ENCODE measurements at regions not wholly inside any gene's neighbourhood (a gene's known extent, or its start where the extent isn't known, plus 50 kb on each side); places are given as distances from the start of the nearest gene placed in this dataset.
A peak's percentile ranks its signal among the peaks of the same experiment; 100 is the strongest.
"Not testable (repeated sequence)": the region's sequence is repeated elsewhere in the genome, so short reads cannot be mapped to it uniquely, and the experiment has no call there.

GRCh38 chr3:181324516-181324915 is 335.0 kb upstream of the DNAJC19 start:
- not testable (repeated sequence) for DNase-seq

DNA sequence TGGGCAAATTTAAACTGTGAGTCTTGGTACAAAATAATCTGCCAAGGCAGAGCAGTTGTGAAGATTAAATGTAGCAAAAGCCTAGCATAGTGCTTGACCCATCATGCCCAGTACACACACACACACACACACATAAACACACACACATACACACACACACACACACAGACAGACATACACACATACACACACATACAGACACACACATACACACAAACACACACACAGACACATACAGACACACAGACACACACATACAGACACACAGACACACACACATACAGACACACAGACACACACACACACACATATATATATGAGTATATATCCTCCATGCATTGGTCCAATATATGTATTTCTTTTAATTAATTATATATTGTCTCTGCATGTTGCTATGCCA is 328.8 kb upstream of the DNAJC19 start:
- no peak for DNase-seq

GRCh38 chr3:181317508-181317907 is 328.0 kb upstream of the DNAJC19 start:
- DNase-seq, result no peak

DNA sequence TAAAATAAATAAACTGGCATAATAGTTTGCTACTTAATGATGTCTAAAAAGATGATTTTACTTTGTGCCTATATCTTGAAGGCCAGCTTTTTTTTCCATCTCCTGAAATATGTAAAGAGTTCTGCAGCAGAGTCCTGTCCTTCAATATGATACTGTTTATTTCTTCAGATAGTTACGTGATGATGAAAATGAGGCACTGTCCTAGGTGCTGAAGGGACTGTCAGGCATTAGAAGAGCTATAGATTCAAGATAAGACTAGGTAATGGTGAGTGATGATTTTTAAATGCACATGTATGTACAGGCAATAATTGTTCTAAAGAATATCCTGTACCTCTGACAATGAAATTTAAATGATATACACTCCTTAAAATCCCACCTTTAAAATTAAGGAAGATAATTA is 326.9 kb upstream of the DNAJC19 start:
- no peak for DNase-seq

- no peak for DNase-seq
Measured at GRCh38 chr3:181313335-181313734, 323.8 kb upstream of the DNAJC19 start.

DNA sequence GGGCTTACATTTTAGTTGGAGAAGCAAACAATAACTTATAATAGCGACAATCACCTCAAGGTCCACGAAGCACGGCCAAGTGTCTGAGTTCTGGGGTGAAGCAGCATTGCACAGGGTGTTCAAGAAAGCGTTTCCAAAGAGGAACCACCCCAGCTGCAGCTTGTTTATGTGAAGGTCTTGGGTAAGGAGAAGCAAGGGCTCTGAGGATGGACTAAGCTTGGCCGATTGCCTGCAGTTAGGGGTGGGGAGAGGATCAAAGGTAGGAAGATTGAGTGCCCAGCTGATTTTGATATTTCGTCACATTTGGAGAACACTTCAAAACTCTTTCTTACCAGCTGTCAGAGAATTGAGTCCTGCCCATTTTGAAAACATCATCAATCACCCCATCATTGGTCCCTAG is 321.6 kb upstream of the DNAJC19 start:
- no peak for DNase-seq

DNA sequence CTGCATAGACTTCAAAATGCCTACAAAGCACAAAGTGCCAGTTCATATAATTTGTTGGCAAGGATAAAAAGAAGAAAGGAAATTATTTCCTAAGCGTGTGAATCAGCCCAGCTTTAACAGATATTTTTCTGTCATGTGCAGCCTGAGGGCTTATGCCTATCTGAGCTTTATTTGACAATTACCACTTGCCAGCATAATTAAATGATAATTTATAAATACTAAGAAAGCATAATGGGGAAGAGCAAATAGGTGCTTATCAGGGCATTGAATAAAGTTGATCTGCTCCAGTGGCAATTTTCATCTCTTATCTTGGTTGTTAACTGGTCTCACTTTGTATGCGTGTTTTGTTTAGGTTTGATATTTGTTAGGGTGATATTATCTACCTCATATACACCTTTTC is 313.4 kb upstream of the DNAJC19 start:
- DNase-seq, result no peak

DNA sequence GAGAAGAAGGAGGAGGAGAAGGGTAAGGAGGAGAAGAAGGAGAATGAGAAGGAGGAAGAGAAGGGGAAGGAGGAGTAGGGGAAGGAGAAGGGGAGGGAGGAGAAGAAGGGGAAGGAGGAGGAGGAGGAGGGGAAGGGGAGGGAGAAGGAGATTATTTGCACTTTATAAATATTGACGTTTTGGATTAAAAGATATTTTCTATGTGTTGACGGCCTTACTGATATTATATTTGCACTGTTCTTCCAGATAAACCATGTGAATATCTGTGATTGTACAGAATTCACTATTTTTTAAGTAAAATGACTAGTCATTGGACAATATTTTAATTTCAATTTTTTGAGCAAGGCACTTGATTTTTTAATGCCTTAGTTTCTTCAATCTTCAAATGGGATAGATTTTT is 310.5 kb upstream of the DNAJC19 start:
- DNase-seq, result no peak

- DNase-seq, result no peak
Measured at GRCh38 chr3:181298421-181298820, 308.9 kb upstream of the DNAJC19 start.

DNA sequence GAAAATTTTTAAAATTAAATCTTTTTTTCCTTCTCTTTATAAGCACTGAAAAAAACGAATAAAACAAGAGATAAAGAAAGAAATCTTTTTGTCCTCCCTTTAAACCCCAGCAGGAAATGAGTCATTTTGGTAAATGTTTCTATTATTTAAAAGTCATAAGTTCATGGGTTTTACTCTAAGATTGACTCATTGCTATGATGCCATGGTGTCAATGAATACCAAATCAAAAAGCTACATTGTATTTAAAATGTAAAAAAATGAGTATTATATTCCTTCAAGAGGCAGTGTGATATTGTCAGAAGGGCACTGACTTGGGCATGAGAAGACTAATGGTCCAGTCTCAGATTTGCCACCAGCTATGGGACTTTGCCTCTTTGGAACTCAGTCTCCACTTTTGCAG is 303.4 kb upstream of the DNAJC19 start:
- DNase-seq, result no peak

GRCh38 chr3:181290941-181291340 is 301.4 kb upstream of the DNAJC19 start:
- DNase-seq, result no peak

DNA sequence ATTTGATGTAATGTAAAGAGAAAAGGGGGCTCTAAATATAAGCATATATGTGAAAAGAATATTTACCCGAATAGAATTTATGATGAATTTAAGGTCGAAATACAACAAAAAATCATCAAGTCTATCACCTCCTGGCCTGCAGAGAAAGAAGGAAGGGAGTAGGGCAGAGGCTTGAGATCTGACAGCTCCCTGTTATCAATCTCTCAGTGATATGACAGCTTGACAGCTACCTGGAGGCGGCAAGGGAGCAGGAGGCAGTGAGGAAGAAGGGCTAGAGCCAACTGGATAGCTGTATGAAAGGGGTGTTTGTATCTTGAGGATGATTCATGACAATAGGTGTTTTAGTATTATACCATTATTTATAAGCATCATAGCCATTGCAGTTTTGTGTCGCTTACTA is 299.8 kb upstream of the DNAJC19 start:
- no peak for DNase-seq

DNA sequence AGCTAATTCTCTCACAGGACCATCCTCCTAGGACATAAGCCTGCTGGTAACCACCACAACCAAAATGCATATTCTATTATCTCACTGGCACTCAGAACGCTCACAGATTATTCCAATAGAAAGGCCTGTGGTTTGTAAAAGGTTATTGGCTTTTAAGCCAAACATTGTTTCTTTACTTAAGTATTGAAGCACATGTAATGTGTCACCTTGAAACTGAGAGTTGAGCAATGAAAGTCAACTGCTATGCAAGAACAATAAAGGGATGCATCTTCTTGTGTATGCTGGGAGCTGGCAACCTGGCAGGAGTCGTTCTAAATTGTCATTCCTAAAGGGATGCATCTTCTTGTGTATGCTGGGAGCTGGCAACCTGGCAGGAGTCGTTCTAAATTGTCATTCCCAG is 298.6 kb upstream of the DNAJC19 start:
- DNase-seq, result no peak

DNA sequence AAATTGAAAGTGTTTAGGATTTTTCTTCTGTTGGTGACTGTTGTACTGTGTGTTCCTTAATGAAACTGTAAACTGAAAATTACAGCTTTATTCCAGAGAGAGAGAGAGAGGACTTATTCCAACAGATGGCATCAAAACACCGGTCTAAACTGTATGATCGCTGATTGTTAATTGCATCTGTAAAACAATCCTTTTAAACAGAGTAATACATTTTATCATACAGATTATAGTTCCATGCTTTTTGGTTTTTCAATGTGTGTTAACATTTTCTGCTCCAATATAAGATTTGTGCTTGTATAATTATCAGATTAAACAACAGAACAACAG is 289.7 kb upstream of the DNAJC19 start:
- no peak for DNase-seq

- peak; percentile 3 for DNase-seq
Measured at GRCh38 chr3:181278468-181279238, 289.1 kb upstream of the DNAJC19 start.

DNA sequence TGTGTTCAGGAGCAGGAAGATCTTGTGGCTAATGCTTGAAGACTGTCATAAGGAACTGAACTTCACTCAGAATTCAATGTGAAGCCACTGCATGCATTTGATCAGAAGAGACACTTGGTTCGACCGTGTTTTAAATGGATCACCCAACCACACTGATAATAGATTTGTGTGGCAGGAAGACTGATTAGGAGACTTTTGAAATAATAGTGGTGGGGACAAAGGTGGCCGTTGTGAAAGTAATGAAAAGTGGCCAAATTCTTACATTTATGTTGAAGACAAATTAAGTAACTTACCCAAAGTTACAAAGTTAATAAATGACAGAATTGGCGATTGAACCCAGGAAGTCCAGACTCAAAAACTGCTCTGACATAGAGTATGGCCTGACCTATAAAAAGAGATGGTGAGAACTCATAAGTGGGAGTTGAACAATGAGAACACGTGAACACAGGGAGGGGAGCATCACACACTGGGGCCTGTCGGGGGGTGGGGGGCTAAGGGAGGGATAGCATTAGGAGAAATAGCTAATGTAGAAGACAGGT is 286.9 kb upstream of the DNAJC19 start:
- DNase-seq, result no peak

GRCh38 chr3:181274025-181274424 is 284.5 kb upstream of the DNAJC19 start:
- no peak for DNase-seq

DNA sequence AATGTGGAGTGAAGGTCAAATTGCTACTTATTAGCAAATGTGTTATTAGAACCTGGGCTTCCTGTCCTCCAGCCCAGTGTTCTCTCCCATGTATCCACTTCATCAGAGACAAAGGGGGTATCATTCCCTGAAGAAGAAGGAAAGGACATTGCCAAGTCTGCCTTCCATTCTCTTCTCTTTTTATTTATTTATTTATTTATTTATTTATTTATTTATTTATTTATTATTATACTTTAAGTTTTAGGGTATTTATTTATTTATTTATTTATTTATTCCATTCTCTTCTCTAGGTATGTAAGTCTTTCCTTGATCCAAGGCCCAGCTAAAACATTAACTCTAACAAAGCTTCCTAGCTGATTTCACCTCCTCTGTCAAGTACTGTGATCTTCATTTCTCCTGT is 277.8 kb upstream of the DNAJC19 start:
- DNase-seq, result no peak

DNA sequence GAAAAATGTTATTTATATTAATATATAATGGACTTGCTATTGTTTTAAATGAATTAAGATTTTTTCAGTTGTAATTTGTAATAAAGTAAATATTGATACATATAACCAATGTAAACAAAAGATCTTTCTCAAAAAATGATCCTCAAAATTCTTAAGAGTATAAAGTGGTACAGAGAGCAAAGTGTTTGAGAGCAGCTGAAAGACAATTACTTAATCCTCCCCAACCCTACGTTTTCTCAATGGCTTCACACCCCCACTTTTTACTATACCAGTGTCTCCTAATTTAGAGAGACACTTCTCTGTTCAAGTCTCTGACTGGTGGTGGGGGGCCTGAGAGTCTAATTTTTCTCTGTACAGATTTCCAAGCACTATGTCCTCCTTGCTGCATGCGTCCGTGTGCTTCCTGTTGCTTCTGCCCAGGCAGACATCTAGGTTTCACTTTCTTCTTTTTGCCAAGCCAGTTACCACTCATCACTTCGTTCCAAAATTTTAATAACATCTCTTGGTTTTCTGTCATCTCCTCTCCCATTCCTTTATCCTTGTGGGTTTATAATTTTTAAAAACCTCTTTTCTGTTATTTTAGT is 276.3 kb upstream of the DNAJC19 start:
- DNase-seq, result no peak

GRCh38 chr3:181264486-181264885 is 274.9 kb upstream of the DNAJC19 start:
- no peak for DNase-seq

DNA sequence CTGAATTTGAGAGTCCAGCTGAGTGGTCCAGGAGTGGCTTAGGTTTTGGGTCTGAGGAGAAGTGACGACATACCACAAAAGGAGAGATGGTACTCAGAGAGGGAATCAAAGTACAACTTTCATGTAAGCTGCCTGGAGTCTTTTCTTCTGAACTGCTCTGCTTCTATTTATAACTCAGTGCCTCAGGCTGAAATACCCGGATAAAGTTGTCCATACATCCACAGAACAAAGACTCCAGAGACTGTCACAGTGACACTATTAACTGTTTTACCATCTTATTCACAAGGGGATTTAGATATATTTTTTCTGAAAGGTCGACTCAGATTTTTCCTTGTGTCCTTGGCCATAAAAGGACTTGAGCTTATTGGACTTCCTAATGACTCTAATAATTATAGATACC is 264.3 kb upstream of the DNAJC19 start:
- DNase-seq, result no peak

GRCh38 chr3:181252631-181253030 is 263.1 kb upstream of the DNAJC19 start:
- no peak for DNase-seq

DNA sequence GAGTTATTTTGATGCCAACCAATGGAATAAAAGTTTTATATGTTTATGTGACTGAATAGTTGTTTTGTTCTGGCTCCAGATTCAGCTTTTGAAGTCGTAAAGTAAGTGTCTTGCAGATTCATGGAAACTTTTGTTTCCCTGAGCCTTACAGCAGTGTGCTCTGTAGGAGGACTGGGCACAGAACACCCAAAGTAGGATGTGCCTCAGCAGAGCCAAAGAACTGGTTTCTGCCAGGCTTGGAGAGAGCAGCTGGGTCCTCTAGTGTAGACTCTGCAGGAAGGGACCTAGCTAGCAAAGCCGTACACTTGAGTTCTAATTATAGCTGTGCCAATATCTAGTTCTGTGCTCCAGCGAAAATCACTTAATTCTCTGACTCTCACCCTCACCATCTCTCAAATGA is 261.2 kb upstream of the DNAJC19 start:
- DNase-seq, result no peak

DNA sequence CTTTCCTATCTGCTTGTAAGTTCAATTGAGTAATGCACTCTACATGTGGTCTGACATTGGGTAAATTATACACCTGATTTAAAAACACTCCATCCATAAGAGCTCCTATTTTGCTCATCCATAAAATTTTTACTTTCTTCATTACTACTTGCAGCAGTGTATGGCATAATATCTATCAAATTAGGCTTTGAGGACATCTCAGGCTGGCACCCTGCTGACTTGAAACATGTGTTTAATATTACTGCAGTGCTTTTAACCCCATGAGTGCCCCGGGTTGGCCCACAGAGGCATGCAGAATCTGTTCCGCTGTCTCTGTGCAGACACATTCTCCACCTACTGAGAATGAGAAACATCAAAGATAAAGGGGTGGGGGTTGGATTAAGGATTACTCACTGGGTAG is 249.9 kb upstream of the DNAJC19 start:
- no peak for DNase-seq

DNA sequence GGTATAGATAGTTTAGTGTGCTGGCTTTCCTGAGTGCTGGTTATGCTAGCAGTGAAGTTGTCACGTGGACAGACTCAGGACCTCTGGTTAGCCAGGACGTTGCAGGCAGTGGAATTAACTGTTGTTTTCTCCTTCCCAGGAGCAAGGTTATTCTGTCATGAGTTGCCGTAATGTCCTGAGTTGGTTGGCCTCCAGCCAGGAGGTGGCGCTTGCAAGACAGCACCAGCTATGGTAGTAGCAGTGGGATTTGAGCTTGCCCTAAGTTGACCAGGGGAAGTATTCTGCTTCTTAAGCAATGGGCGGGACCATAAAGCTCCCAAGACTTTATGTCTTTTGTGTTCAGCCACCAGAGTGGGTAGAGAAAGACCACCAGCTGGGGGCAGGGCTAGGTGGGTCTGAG is 240.7 kb upstream of the DNAJC19 start:
- DNase-seq, result no peak

Data from CD4-positive, alpha-beta T cell treated with Interleukin-12 subunit alpha and Interleukin-12 subunit beta, for 1 hour (primary cell).